Erythroblast (primary cell): ENCODE measurements at regions not wholly inside any gene's neighbourhood (a gene's known extent, or its start where the extent isn't known, plus 50 kb on each side); places are given as distances from the start of the nearest gene placed in this dataset.

Source experiments
- GATA1 ChIP-seq: IDR thresholded peaks from 2 replicates; pipeline ENCODE4 v1.6.1; 2011; ENCODE audit warnings: low read depth, mild to moderate bottlenecking, control low read depth, low read length, moderate library complexity
- POLR2A ChIP-seq: IDR thresholded peaks from 2 replicates; pipeline ENCODE4 v1.6.1; 2011; ENCODE audit warnings: mild to moderate bottlenecking, low read length

DNA sequence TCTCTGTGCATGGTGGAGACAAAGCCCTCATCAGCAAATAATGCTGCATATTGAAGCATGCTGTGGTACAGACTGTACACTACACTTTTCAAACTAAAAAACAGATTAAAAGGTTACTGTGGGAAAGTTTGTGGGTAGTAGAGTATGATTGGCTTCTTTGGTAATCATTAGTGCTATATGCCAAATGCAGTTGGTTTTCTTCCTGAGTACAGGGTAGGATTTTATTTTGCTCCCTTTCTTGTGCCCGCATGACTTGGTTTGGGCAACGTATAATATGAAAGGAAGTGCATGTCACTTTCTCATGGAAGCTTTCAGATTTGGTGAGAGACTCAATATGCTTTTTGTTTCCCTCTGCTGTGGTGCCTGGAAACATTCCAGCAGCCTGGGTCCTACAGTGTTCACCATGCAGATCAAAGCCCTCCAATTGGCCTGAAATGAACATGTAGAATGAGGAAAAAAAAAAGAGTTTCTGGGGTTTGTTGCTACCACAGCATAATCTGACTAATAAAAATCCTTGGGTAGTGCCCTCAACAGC is 270.7 kb upstream of the ADGRB3 start:
- TF ChIP-seq POLR2A (no peak), GATA1 (no peak)
